Suprapubic skin (tissue), 3 donors: ENCODE measurements at regions not wholly inside any gene's neighbourhood (a gene's known extent, or its start where the extent isn't known, plus 50 kb on each side); places are given as distances from the start of the nearest gene placed in this dataset.

ENCODE experiments used
- EP300 ChIP-seq: sonication (generic); formaldehyde crosslinking; IDR thresholded peaks from one replicate; pipeline ENCODE4 v1.6.1; 2017; ENCODE audit warnings: antibody characterized with exemption
- TF ChIP-seq, protein P1 (sequence below), 2 donors: fragments of 200-600 bp in 1 of 2; fragments of 450-650 bp in 1 of 2; sonication (generic) in 1 of 2; IDR thresholded peaks; one replicate each; pipeline ENCODE4 v1.5.1; 2016 to 2019; ENCODE audit warnings: antibody characterized with exemption in 2 of 2, mild to moderate bottlenecking in 1 of 2, moderate library complexity in 1 of 2

DNA sequence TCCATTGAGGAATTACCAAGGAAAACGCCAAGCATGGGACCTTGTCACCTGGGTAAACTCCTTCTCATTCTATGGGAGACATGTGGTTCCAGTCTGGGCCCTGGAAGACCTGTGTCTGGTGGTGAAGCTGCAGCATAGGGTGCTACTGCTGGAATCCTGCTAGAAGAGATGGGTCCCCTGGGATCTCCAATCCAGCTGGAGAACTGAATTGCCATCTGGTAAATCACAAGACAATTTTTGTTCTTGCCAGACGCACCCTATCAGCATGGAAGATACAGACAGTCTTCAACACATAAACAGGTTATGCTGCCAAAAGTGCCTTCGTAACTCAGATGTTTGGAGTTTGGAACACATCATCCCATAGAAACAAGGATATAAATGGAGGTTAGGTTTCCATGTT is 424.0 kb upstream of the BRINP1 start:
- TF ChIP-seq, protein P1, sequence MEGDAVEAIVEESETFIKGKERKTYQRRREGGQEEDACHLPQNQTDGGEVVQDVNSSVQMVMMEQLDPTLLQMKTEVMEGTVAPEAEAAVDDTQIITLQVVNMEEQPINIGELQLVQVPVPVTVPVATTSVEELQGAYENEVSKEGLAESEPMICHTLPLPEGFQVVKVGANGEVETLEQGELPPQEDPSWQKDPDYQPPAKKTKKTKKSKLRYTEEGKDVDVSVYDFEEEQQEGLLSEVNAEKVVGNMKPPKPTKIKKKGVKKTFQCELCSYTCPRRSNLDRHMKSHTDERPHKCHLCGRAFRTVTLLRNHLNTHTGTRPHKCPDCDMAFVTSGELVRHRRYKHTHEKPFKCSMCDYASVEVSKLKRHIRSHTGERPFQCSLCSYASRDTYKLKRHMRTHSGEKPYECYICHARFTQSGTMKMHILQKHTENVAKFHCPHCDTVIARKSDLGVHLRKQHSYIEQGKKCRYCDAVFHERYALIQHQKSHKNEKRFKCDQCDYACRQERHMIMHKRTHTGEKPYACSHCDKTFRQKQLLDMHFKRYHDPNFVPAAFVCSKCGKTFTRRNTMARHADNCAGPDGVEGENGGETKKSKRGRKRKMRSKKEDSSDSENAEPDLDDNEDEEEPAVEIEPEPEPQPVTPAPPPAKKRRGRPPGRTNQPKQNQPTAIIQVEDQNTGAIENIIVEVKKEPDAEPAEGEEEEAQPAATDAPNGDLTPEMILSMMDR (IDR thresholded peaks at IDR 0.05), result no peak
- TF ChIP-seq EP300, result no peak
